ENCODE measurements at regions not wholly inside any gene's neighbourhood (a gene's known extent, or its start where the extent isn't known, plus 50 kb on each side); places are given as distances from the start of the nearest gene placed in this dataset.

DNA sequence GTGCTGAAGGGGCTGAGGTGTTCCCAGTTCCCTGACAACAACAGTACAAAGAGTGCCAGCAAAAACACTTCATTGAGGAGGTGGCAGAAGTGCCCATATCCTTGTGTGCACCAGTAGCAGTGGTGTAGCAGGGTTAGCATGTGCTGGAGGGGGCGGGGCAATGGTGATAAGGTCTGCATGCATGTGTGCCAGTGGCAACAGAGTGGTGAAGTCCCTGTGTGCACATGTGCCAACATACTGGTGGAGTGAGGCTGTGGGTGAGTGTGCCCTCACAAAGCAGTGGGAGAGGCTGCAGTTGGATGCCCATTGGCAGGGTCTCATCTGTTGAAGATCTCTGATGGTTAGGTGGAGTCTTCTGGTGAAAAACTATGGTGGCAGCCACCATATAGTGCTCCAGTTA, 994.6 kb downstream of the PCDH19 start:
- TF ChIP-seq, protein P1, sequence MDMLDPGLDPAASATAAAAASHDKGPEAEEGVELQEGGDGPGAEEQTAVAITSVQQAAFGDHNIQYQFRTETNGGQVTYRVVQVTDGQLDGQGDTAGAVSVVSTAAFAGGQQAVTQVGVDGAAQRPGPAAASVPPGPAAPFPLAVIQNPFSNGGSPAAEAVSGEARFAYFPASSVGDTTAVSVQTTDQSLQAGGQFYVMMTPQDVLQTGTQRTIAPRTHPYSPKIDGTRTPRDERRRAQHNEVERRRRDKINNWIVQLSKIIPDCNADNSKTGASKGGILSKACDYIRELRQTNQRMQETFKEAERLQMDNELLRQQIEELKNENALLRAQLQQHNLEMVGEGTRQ (IDR thresholded peaks at IDR 0.05; ENCODE audit: low read depth, low read length) = no peak
- TF ChIP-seq NFE2L2 (IDR thresholded peaks at IDR 0.05; ENCODE audit: low read depth, low read length) (no peak), MAFK (IDR thresholded peaks at IDR 0.05; ENCODE audit: low read depth, low read length) (no peak), RFX5 (IDR thresholded peaks at IDR 0.05; ENCODE audit: low read depth, low read length) (no peak), SMC3 (IDR thresholded peaks at IDR 0.05; ENCODE audit: low read depth, low read length) (no peak), RAD21 (IDR thresholded peaks at IDR 0.05; ENCODE audit: low read length) (no peak), FOS (IDR thresholded peaks at IDR 0.05; ENCODE audit: low read depth, low read length) (no peak), CEBPB (IDR thresholded peaks at IDR 0.05; ENCODE audit: low read depth, low read length) (no peak), MAZ (IDR thresholded peaks at IDR 0.05; ENCODE audit: borderline replicate concordance, low read depth, low read length) (no peak), BHLHE40 (IDR thresholded peaks at IDR 0.05; ENCODE audit: low read depth, low read length) (no peak), CHD1 (IDR thresholded peaks at IDR 0.05; ENCODE audit: low read depth, low read length) (no peak), MXI1 (IDR thresholded peaks at IDR 0.05; ENCODE audit: borderline replicate concordance, low read depth, low read length) (no peak), RCOR1 (IDR thresholded peaks at IDR 0.05; ENCODE audit: insufficient replicate concordance, low read length) (no peak)
- TF ChIP-seq, protein P2, sequence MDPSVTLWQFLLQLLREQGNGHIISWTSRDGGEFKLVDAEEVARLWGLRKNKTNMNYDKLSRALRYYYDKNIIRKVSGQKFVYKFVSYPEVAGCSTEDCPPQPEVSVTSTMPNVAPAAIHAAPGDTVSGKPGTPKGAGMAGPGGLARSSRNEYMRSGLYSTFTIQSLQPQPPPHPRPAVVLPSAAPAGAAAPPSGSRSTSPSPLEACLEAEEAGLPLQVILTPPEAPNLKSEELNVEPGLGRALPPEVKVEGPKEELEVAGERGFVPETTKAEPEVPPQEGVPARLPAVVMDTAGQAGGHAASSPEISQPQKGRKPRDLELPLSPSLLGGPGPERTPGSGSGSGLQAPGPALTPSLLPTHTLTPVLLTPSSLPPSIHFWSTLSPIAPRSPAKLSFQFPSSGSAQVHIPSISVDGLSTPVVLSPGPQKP (IDR thresholded peaks at IDR 0.05; ENCODE audit: borderline replicate concordance, low read depth, low read length) = no peak
- H3K27ac ChIP-seq (ENCODE audit: insufficient read depth, low read length) = no peak overlapping the region
- H3K9me1 ChIP-seq (ENCODE audit: insufficient read depth, low read length) = no peaks in the 10 kb centered on the region
- H3K9ac ChIP-seq (ENCODE audit: low read depth, low read length) = no peak overlapping the region
- no peak overlapping the region for H3K4me2 ChIP-seq (ENCODE audit: low read depth, low read length)
- H4K91ac ChIP-seq (ENCODE audit: insufficient read depth, low read depth, low read length) = no peak overlapping the region
- intact Hi-C loops (cut with micrococcal nuclease) (no loop called here), dilution Hi-C loops (cut with HindIII; ENCODE audit: low sequenced_read_pairs, unreplicated experiment) (no loop called here), in situ Hi-C loops (cut with MboI; ENCODE audit: low sequenced_read_pairs) (no loop called here)
- H3K27me3 ChIP-seq (ENCODE audit: control insufficient read depth, insufficient read depth, low read length) = no peaks in the 10 kb centered on the region; the same call in 1 of the 2 replicates
- no peaks in the 10 kb centered on the region for H3K79me1 ChIP-seq (ENCODE audit: low read depth in 1 of 2, low read length in 2 of 2)
- no peak for ATAC-seq (ENCODE audit: low read depth)
- no peak overlapping the region for H2BK5ac ChIP-seq (ENCODE audit: low read depth, low read length, poor library complexity, severe bottlenecking)
- no peaks in the 10 kb centered on the region for H3K4me1 ChIP-seq (ENCODE audit: control insufficient read depth, insufficient read depth, low read length)
- no peak overlapping the region for H2BK15ac ChIP-seq (ENCODE audit: low read depth, low read length)
- H3K36me3 ChIP-seq (ENCODE audit: control insufficient read depth, insufficient read depth, low read length) = no peaks in the 10 kb centered on the region
- H3K4ac ChIP-seq (ENCODE audit: low read depth, low read length) = no peak overlapping the region
- no peak for DNase-seq
- no peak overlapping the region for H2AK5ac ChIP-seq (ENCODE audit: low read depth, low read length)
- no peak overlapping the region for H3K14ac ChIP-seq (replicated peaks; ENCODE audit: low read depth, low read length)
- H2BK20ac ChIP-seq (ENCODE audit: low read depth, low read length) = no peak overlapping the region
- H2AFZ ChIP-seq (replicated peaks; ENCODE audit: low read length, poor library complexity) = no peak overlapping the region
- H3K56ac ChIP-seq (ENCODE audit: extremely low read depth, insufficient read depth, low read length) = no peak overlapping the region
- no peak overlapping the region for H3K4me3 ChIP-seq (ENCODE audit: insufficient read depth, low read depth, low read length)
- no peak overlapping the region for H4K5ac ChIP-seq (ENCODE audit: low read depth, low read length)
- H2BK120ac ChIP-seq (ENCODE audit: low read depth, low read length) = no peak overlapping the region
- H4K20me1 ChIP-seq (ENCODE audit: insufficient read depth, low read length) = no peaks in the 10 kb centered on the region
- H3K9me3 ChIP-seq (ENCODE audit: control insufficient read depth, insufficient read depth, low read length) = no peaks in the 10 kb centered on the region
- H4K8ac ChIP-seq (ENCODE audit: low read depth in 2 of 2, low read length in 2 of 2) = no peak overlapping the region
- ChIA-PET CTCF (no interaction called here), POLR2A (ENCODE audit: unreplicated experiment) (no interaction called here)
- no peak overlapping the region for H3K18ac ChIP-seq (ENCODE audit: low read depth, low read length)
- no TSS peak for BruUV-seq (replicated peaks)
- H3K23ac ChIP-seq (ENCODE audit: low read depth, low read length) = no peak overlapping the region
- no peak overlapping the region for H2AK9ac ChIP-seq (replicated peaks; ENCODE audit: low read depth, low read length, poor library complexity)
- WGBS, 2 experiments (ENCODE audit: extremely low coverage in 2 of 2, insufficient read length in 1 of 2) = no CpG with 5 or more reads among the region's 1 CpG

Measured in IMR-90 (cell line).